Sigmoid colon (tissue), 6 donors: ENCODE measurements at regions not wholly inside any gene's neighbourhood (a gene's known extent, or its start where the extent isn't known, plus 50 kb on each side); places are given as distances from the start of the nearest gene placed in this dataset.

Experiments
- DNase-seq: peaks from one replicate; pipeline ENCODE4 v3.0.0-alpha.2; 2019
- H3K27ac ChIP-seq, 4 donors: fragments of 200-600 bp; sonication (generic); one replicate each; pipeline ENCODE4 v1.5.1; 2016 to 2019; ENCODE audit warnings: mild to moderate bottlenecking in 1 of 4
- H3K27me3 ChIP-seq, 3 donors: fragments of 200-600 bp; sonication (generic); one replicate each; pipeline ENCODE4 v1.5.1; 2019; ENCODE audit warnings: mild to moderate bottlenecking in 1 of 3
- H3K36me3 ChIP-seq, 4 donors: fragments of 200-600 bp; sonication (generic); one replicate each; pipeline ENCODE4 v1.5.1; 2016 to 2019
- H3K4me1 ChIP-seq, 4 donors: fragments of 200-600 bp; sonication (generic); one replicate each; pipeline ENCODE4 v1.5.1; 2017 to 2019
- H3K4me3 ChIP-seq, 4 donors: fragments of 200-600 bp; sonication (generic); one replicate each; pipeline ENCODE4 v1.5.1; 2017 to 2019; ENCODE audit warnings: mild to moderate bottlenecking in 2 of 4, moderate library complexity in 1 of 4
- H3K9me3 ChIP-seq, 4 donors: fragments of 200-600 bp in 3 of 4; sonication (generic) in 3 of 4; one replicate each; pipeline versions ENCODE4 v1.5.1 to v1.6.1; 2013 to 2019
- EP300 ChIP-seq, 4 donors: sonication (generic); formaldehyde crosslinking; IDR thresholded peaks; one replicate each; pipeline ENCODE4 v1.6.1; 2017; ENCODE audit warnings: antibody characterized with exemption in 4 of 4
- POLR2A ChIP-seq, 2 donors: fragments of 450-650 bp; IDR thresholded peaks; one replicate each; pipeline ENCODE4 v1.6.1; 2016; ENCODE audit warnings: antibody characterized with exemption in 2 of 2, mild to moderate bottlenecking in 2 of 2, moderate library complexity in 2 of 2
- POLR2AphosphoS5 ChIP-seq, 4 donors: sonication (generic); formaldehyde crosslinking; IDR thresholded peaks; one replicate each; pipeline ENCODE4 v1.6.1; 2017; ENCODE audit warnings: antibody characterized with exemption in 4 of 4
- WGBS, 2 donors: extraction: QIAGEN DNeasy Blood & Tissue Kit; methylation state at CpG; one replicate each; pipeline ENCODE4 v1.1.7; 2013; 5-methylcytosine and 5-hydroxymethylcytosine counted together
- intact Hi-C: fragments of 100-400 bp; cut with DNase I; formaldehyde crosslinking; loops from one replicate; pipeline ENCODE4 v1.15.1; 2023
- TF ChIP-seq, protein P1 (sequence below), 4 experiments: fragments of 450-650 bp in 3 of 4; fragments of 200-600 bp in 1 of 4; IDR thresholded peaks; one replicate each; pipeline ENCODE4 v1.5.1; 2016 to 2019; ENCODE audit warnings: antibody characterized with exemption in 4 of 4, mild to moderate bottlenecking in 3 of 4, moderate library complexity in 2 of 4
- donor health status: healthy with polysubstance abuse.
- donor health status: healthy.

DNA sequence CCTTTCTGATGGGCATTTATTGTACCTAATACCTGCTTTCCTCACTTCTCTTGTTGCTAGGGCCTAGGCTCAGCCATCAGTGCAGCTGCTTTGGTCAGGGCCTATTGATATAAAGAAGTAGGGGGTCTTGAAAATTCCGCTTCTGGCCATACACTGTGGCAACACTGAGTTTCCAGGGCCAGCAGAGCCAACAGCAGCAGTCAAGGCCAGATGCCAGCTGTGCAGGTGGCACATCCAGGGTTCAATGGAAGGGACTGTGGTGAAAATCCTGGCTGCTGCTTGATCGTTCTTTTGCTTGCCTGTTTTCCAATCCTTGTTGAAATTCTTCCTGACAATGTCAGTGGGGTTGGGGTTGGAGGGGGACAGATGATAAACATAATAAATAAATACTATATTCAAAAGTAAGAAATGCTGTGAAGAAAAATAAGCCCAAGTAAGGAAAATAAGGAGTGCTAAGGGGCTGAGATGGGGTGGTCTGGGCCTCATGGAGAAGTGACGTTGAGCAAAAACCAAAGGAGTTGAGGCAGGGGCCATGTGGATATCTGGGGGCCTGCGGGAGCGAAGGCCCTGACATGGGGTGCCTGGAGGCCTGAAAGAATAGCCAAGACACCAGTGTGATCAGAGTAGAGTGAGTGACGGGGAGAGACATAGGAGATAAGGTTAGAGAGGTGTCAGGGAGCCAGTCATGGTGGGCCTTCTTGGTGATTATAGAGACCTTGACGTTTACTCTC lies 91.0 kb upstream of the ALDH1B1 start:
- no peak overlapping the region for H3K4me3 ChIP-seq
- TF ChIP-seq EP300 (IDR thresholded peaks at IDR 0.05) (no peak), POLR2AphosphoS5 (IDR thresholded peaks at IDR 0.05) (no peak)
- TF ChIP-seq, protein P1, sequence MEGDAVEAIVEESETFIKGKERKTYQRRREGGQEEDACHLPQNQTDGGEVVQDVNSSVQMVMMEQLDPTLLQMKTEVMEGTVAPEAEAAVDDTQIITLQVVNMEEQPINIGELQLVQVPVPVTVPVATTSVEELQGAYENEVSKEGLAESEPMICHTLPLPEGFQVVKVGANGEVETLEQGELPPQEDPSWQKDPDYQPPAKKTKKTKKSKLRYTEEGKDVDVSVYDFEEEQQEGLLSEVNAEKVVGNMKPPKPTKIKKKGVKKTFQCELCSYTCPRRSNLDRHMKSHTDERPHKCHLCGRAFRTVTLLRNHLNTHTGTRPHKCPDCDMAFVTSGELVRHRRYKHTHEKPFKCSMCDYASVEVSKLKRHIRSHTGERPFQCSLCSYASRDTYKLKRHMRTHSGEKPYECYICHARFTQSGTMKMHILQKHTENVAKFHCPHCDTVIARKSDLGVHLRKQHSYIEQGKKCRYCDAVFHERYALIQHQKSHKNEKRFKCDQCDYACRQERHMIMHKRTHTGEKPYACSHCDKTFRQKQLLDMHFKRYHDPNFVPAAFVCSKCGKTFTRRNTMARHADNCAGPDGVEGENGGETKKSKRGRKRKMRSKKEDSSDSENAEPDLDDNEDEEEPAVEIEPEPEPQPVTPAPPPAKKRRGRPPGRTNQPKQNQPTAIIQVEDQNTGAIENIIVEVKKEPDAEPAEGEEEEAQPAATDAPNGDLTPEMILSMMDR (IDR thresholded peaks at IDR 0.05): no peak
- no peaks in the 10 kb centered on the region for H3K27me3 ChIP-seq
- WGBS, 2 donors: 76 to 82% methylated on average over 7 of the region's 7 CpGs
- H3K9me3 ChIP-seq: no peaks in the 10 kb centered on the region
- no peaks in the 10 kb centered on the region for H3K4me1 ChIP-seq
- no peaks in the 10 kb centered on the region for H3K36me3 ChIP-seq
- no peak overlapping the region for H3K27ac ChIP-seq
- DNase-seq: no peak
- intact Hi-C loops: no loop called here

- Histone ChIP-seq H3K4me1 (peaks cover 0 to 2% (median under 1%) of the 10 kb centered on the region in 4 donors), H3K36me3 (no peaks in the 10 kb centered on the region), H3K9me3 (no peaks in the 10 kb centered on the region), H3K27ac (no peak overlapping the region), H3K27me3 (no peaks in the 10 kb centered on the region), H3K4me3 (no peak overlapping the region)
- DNase-seq: no peak
- intact Hi-C loops: no loop called here
- TF ChIP-seq POLR2A (IDR thresholded peaks at IDR 0.05) (no peak), EP300 (IDR thresholded peaks at IDR 0.05) (no peak), POLR2AphosphoS5 (IDR thresholded peaks at IDR 0.05) (no peak)
- TF ChIP-seq, protein P1 (IDR thresholded peaks at IDR 0.05): no peak
- WGBS, 2 donors: 31 to 77% methylated on average over 3 of the region's 3 CpGs
These were observed 92.6 kb upstream of the ALDH1B1 start for GRCh38 chr9:38299856-38300255.

GRCh38 chr9:38298904-38299303 lies 93.6 kb upstream of the ALDH1B1 start:
- intact Hi-C loops: no loop called here
- Histone ChIP-seq H3K4me1 (peaks cover 0 to 11% (median 10%) of the 10 kb centered on the region in 4 donors), H3K27me3 (no peaks in the 10 kb centered on the region), H3K9me3 (no peaks in the 10 kb centered on the region), H3K27ac (no peak overlapping the region), H3K4me3 (no peak overlapping the region), H3K36me3 (no peaks in the 10 kb centered on the region)
- TF ChIP-seq POLR2AphosphoS5 (IDR thresholded peaks at IDR 0.05) (no peak), EP300 (IDR thresholded peaks at IDR 0.05) (no peak), POLR2A (IDR thresholded peaks at IDR 0.05) (no peak)
- TF ChIP-seq, protein P1 (IDR thresholded peaks at IDR 0.05): no peak
- WGBS, 2 donors: 91 to 95% methylated on average over 3 of the region's 3 CpGs
- DNase-seq: no peak

DNA sequence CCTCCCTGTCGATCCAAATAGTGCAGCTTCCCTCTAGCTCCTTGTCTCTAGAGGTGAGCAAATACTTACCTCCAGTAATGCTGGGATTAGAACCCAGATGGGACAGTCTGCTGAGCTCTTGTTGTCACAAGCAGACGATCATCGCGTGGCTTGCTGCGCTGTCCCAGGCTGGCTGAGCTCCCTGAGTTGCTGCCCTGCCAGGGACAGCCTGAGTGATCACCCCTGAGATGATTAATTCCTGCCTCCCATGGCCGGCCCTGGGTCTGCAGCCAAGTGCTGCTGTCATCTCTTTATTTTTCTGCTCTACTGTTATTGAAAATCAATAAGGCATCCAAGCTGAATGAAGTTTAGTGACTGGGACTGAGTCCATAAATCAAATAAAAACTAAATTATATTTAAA lies 94.0 kb upstream of the ALDH1B1 start:
- no peaks in the 10 kb centered on the region for H3K27me3 ChIP-seq
- H3K4me3 ChIP-seq: no peak overlapping the region
- H3K4me1 ChIP-seq: peaks cover 0 to 15% (median 10%) of the 10 kb centered on the region in 4 donors
- intact Hi-C loops: no loop called here
- no peak for DNase-seq
- TF ChIP-seq, protein P1 (IDR thresholded peaks at IDR 0.05): no peak
- no peak for TF ChIP-seq POLR2A (IDR thresholded peaks at IDR 0.05)
- TF ChIP-seq POLR2AphosphoS5 (IDR thresholded peaks at IDR 0.05): no peak
- TF ChIP-seq EP300 (IDR thresholded peaks at IDR 0.05): no peak
- H3K9me3 ChIP-seq: no peaks in the 10 kb centered on the region
- H3K27ac ChIP-seq: no peak overlapping the region
- H3K36me3 ChIP-seq: no peaks in the 10 kb centered on the region
- WGBS, 2 donors: 85 to 86% methylated on average over 6 of the region's 6 CpGs

GRCh38 chr9:38296807-38297206 lies 95.7 kb upstream of the ALDH1B1 start:
- 81 to 85% methylated on average over 1 of the region's 1 CpG for WGBS, 2 donors
- DNase-seq: no peak
- intact Hi-C loops: no loop called here

More at GRCh38 chr9:38296807-38297206, 95.7 kb upstream of the ALDH1B1 start:
- TF ChIP-seq, protein P1 (IDR thresholded peaks at IDR 0.05): no peak
- no peak for TF ChIP-seq EP300 (IDR thresholded peaks at IDR 0.05)
- Histone ChIP-seq H3K27me3 (no peaks in the 10 kb centered on the region), H3K4me1 (peaks cover 0 to 15% (median 10%) of the 10 kb centered on the region in 4 donors), H3K27ac (no peak overlapping the region), H3K36me3 (no peaks in the 10 kb centered on the region), H3K4me3 (no peak overlapping the region), H3K9me3 (no peaks in the 10 kb centered on the region)
